Activated T-helper 2 cell treated with anti-CD3 and anti-CD28 coated beads, Interferon-gamma antibody, Interleukin-2, Interleukin-4, amounts not matched to agents 10 μg/mL and 5 μg/mL and 100 μg/mL, durations not matched to agents 14 hours and 24 hours and 36 hours (primary cell): ENCODE measurements at regions not wholly inside any gene's neighbourhood (a gene's known extent, or its start where the extent isn't known, plus 50 kb on each side); places are given as distances from the start of the nearest gene placed in this dataset.

Experiments used
- DNase-seq: peaks from one replicate; pipeline ENCODE4 v3.0.0; 2021; ENCODE audit warnings: low spot score
- H3K27ac Mint-ChIP-seq: one replicate; pipeline ENCODE4 v1.8.0; 2021; ENCODE audit warnings: mixed read lengths
- H3K27me3 Mint-ChIP-seq: one replicate; pipeline ENCODE4 v1.8.0; 2021; ENCODE audit warnings: low read depth, mixed read lengths
- H3K36me3 Mint-ChIP-seq: one replicate; pipeline ENCODE4 v1.8.0; 2021; ENCODE audit warnings: low read depth, mixed read lengths
- H3K4me1 Mint-ChIP-seq: one replicate; pipeline ENCODE4 v1.8.0; 2021; ENCODE audit warnings: low read depth, mixed read lengths
- H3K4me3 Mint-ChIP-seq: one replicate; pipeline ENCODE4 v1.8.0; 2021; ENCODE audit warnings: low read depth, mild to moderate bottlenecking, moderate library complexity, mixed read lengths
- H3K9me3 Mint-ChIP-seq: one replicate; pipeline ENCODE4 v1.8.0; 2021; ENCODE audit warnings: mixed read lengths
- intact Hi-C: fragments of 100-400 bp; cut with micrococcal nuclease; formaldehyde crosslinking; loops from one replicate; pipeline ENCODE4 v1.15.1; 2023

DNA sequence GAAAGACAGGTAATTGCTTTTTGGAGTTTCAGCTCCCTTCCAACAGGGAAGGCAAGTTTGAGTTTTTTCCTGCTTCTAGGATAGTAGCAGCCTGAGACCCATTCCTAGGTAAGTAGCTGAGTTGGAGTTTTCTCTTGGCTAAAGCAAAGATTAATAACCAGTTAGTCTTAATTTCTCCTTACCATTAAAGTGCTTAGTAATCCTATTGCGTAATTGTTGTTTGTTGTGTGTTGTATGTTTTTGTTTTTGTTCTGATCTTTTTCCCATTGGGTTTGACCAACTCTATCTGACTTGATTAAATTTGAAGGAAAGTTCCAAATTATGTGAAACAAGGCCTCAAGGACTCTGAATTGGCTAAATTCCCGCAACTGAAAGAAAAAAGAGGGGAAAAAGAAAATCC, 83.5 kb downstream of the TBX22 start:
- Mint-ChIP-seq H3K4me1 (no peaks in the 10 kb centered on the region), H3K4me3 (no peak overlapping the region), H3K27me3 (no peaks in the 10 kb centered on the region), H3K27ac (no peak overlapping the region), H3K36me3 (no peaks in the 10 kb centered on the region), H3K9me3 (no peaks in the 10 kb centered on the region)
- intact Hi-C loops = no loop called here
- DNase-seq = no peak

DNA sequence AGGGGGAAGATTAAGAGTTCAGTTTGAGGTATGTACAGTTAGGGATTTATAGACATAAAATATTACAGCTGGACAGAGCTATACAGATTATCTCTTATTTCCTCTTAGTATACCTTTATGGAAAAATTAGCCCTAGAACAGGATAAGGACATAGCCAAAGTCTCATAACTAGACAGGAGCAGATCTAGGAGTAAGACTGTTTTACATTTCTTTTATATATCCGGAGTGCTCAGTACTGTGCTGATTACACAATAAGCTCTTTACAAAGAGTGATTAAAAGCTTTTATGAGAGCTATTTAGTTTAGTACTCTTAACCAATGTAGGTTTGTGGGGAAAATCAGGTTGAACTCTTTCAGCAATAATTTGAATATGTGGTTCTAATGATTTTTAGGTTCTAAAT, 105.8 kb downstream of the TBX22 start:
- no peak overlapping the region for H3K4me3 Mint-ChIP-seq

DNA sequence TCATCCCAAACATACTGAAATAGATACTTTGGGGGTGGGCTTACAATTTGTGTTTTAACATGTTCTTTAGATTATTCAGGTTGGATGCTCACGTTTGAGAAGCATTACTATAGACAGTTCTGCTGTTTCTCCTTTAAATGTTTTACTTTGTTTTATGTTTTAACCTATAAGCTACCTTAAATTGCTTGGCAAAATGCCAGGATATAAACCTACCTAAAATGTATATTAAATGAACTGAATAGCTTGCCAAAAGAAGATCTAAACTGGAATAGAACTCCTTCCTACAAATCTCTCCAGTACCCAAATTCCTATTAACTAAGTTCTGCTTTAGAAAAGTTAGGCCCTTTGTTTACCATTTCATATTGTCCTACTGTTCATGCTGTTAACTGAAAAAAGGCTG, 124.4 kb downstream of the TBX22 start:
- Mint-ChIP-seq H3K36me3 (no peaks in the 10 kb centered on the region), H3K9me3 (peaks cover 5% of the 10 kb centered on the region), H3K27me3 (no peaks in the 10 kb centered on the region), H3K4me3 (no peak overlapping the region), H3K4me1 (no peaks in the 10 kb centered on the region), H3K27ac (no peak overlapping the region)
- DNase-seq = no peak
- intact Hi-C loops = no loop called here

More for the DNA sequence above, 105.8 kb downstream of the TBX22 start:
- no peaks in the 10 kb centered on the region for H3K9me3 Mint-ChIP-seq
- no peak overlapping the region for H3K27ac Mint-ChIP-seq
- intact Hi-C loops = no loop called here
- DNase-seq = no peak
- no peaks in the 10 kb centered on the region for H3K4me1 Mint-ChIP-seq
- no peaks in the 10 kb centered on the region for H3K36me3 Mint-ChIP-seq
- no peaks in the 10 kb centered on the region for H3K27me3 Mint-ChIP-seq

DNA sequence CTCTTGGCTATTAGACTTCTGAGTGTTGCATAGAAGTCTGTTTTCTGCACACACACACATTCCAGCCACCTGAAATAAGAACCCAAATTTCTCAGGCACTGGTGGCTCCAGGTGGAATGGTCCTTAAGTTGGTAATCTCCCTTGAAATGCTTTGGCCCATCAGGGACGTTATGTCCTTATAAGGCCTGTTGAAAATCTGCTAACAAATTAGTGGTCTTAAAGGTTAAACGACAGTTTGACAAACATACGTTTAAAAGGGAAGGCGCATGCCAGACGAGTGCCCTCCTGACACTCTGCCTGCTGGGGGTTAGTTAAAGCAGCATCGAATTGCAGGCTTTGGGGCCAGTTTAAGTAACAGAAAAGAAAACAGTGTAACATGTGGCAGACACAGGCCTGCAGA, 125.0 kb downstream of the TBX22 start:
- H3K27ac Mint-ChIP-seq = no peak overlapping the region
- no peak overlapping the region for H3K4me3 Mint-ChIP-seq
- peaks cover 4% of the 10 kb centered on the region for H3K9me3 Mint-ChIP-seq
- H3K4me1 Mint-ChIP-seq = no peaks in the 10 kb centered on the region
- intact Hi-C loops = no loop called here
- no peaks in the 10 kb centered on the region for H3K27me3 Mint-ChIP-seq
- H3K36me3 Mint-ChIP-seq = no peaks in the 10 kb centered on the region
- DNase-seq = no peak

DNA sequence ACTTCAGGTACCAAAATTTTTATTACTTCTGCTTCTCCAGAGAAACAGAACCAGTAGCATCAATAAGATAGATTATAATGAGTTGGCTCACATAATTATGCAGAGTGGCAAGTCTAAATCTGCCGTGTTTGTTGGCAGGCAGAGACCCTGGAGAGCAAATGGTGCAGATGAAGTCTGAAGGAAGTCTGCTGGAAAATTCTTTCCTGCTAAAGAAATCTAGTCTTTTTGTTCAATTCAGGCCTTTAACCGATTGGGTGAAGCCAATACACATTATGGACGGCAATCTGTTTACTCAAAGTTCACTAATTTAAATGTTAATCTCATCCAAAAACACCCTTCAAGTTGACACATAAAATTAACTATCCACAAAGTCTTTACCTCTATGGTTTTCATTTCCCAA, 156.0 kb downstream of the TBX22 start:
- no peaks in the 10 kb centered on the region for H3K27me3 Mint-ChIP-seq
- peaks cover 8% of the 10 kb centered on the region for H3K9me3 Mint-ChIP-seq
- H3K36me3 Mint-ChIP-seq = no peaks in the 10 kb centered on the region
- no peak overlapping the region for H3K4me3 Mint-ChIP-seq
- DNase-seq = no peak
- no peak overlapping the region for H3K27ac Mint-ChIP-seq
- intact Hi-C loops = no loop called here
- no peaks in the 10 kb centered on the region for H3K4me1 Mint-ChIP-seq

DNA sequence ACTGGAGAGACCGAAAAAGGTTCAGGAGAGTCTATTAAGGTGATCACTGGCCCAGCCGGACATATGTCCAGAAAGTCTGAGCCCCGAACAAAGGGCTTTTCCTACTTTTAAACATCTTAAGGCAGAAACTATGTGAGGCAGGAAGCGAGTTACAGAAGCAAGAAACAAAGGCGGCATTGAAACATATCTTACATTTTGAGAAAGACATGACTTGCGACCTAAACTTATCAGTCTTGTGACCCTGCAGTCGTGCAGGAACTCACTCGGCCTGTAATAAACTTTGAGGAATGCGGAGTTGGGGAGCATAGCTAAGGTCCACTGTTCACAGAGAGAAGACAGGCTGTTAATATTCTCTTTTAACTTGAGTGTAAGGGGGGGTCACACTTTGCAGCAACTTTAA, 158.7 kb downstream of the TBX22 start:
- no peaks in the 10 kb centered on the region for H3K4me1 Mint-ChIP-seq
- no peak for DNase-seq
- intact Hi-C loops = no loop called here
- H3K36me3 Mint-ChIP-seq = no peaks in the 10 kb centered on the region
- H3K4me3 Mint-ChIP-seq = no peak overlapping the region
- no peak overlapping the region for H3K27ac Mint-ChIP-seq
- peaks cover 2% of the 10 kb centered on the region for H3K9me3 Mint-ChIP-seq
- no peaks in the 10 kb centered on the region for H3K27me3 Mint-ChIP-seq

DNA sequence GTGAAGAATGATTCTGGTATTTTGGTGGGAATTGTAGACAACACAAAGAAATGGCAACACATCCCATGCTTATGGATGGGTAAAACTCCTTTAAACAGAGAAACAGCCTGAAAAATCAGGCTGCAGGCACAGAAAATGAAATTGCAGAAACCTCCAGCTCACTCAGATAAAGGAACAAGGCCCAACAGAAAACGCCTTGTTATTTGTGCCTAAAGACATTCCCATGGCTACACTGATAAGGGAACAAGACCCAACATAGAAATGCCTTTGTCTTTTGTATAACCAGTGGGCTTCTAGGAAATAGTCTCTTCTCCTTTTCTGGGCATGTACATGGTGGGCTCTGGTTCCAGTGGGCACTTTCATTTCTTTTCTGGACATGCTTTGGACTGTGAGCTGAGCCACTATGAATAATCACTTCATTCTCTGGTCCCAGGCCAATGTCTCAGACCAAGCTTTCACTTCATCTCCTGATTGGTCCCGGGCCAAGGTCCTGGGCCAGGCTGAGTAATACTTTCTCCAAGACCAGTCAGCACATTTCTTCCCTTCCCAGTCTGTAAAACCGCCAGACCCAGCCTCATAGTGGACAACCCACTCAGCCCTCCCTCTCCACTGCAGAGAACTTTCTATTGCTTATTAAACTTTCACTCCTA, 160.5 kb downstream of the TBX22 start:
- DNase-seq = no peak
- H3K4me3 Mint-ChIP-seq = no peak overlapping the region
- no peaks in the 10 kb centered on the region for H3K27me3 Mint-ChIP-seq
- no peaks in the 10 kb centered on the region for H3K4me1 Mint-ChIP-seq
- no peaks in the 10 kb centered on the region for H3K36me3 Mint-ChIP-seq
- no peaks in the 10 kb centered on the region for H3K9me3 Mint-ChIP-seq
- no peak overlapping the region for H3K27ac Mint-ChIP-seq
- intact Hi-C loops = no loop called here

DNA sequence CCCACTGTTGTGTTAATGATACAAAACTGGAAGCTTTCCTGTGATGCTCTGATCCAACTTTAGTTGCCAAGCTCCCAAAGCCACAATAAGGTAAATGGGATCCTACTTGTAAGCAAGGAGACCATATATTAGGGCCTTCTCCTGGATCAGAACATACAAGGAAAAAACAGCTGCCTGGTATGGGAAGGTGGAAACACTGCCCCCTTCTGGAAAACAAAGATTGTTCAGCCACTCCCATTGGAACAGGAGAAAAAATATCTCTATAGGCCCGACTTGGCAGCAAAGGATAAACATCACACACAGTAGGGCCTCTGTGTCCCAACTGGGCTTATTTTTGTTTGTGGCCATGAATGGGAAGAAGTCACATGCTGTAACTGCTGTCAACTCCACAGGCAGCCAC, 166.5 kb downstream of the TBX22 start:
- Mint-ChIP-seq H3K4me1 (no peaks in the 10 kb centered on the region), H3K36me3 (no peaks in the 10 kb centered on the region), H3K9me3 (no peaks in the 10 kb centered on the region), H3K27ac (no peak overlapping the region), H3K4me3 (no peak overlapping the region), H3K27me3 (no peaks in the 10 kb centered on the region)
- intact Hi-C loops = no loop called here
- DNase-seq = no peak

DNA sequence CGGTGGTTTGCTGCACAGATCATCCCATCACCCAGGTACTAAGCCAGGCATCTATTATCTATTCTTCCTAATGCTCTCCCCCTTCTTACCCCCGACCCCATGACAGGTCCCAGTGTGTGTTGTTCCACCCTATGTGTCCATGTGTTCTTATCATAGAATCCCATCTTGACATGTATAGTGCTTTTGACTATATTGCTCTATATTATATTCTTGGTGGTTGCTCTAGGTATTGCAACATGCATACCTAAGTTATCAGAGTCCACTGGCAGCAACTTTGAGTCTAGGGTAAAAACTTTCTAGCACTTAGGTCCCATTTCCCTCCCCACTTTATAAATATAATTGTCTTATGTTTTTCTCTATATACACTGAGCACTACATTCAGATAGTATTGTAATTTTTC, 170.3 kb downstream of the TBX22 start:
- Mint-ChIP-seq H3K36me3 (no peaks in the 10 kb centered on the region), H3K27me3 (no peaks in the 10 kb centered on the region), H3K9me3 (peaks cover under 1% of the 10 kb centered on the region), H3K27ac (no peak overlapping the region), H3K4me1 (no peaks in the 10 kb centered on the region), H3K4me3 (no peak overlapping the region)
- intact Hi-C loops = no loop called here
- no peak for DNase-seq

DNA sequence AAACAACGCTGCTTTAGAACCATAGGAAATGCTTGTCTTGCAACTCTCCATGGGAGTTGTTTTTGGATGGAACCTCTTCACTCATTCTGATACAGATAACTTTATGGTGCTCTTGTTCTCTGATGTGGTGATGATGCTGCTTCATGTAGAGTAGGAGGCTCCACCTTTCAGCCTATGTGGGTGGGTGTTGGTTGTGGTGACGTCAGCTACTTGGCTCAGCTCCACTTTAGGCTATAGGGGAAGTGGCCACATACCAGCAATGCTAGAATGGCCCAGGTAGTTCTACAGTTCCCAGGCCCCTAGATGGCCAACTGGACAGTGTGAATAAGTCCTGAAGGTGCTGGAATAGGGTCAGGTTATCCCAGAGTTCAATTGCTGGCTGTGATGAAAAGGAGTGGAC, 192.1 kb downstream of the TBX22 start:
- H3K9me3 Mint-ChIP-seq = peaks cover 9% of the 10 kb centered on the region
- no peaks in the 10 kb centered on the region for H3K4me1 Mint-ChIP-seq
- H3K36me3 Mint-ChIP-seq = no peaks in the 10 kb centered on the region
- intact Hi-C loops = no loop called here
- no peak overlapping the region for H3K27ac Mint-ChIP-seq
- H3K27me3 Mint-ChIP-seq = no peaks in the 10 kb centered on the region
- no peak overlapping the region for H3K4me3 Mint-ChIP-seq
- DNase-seq = no peak

DNA sequence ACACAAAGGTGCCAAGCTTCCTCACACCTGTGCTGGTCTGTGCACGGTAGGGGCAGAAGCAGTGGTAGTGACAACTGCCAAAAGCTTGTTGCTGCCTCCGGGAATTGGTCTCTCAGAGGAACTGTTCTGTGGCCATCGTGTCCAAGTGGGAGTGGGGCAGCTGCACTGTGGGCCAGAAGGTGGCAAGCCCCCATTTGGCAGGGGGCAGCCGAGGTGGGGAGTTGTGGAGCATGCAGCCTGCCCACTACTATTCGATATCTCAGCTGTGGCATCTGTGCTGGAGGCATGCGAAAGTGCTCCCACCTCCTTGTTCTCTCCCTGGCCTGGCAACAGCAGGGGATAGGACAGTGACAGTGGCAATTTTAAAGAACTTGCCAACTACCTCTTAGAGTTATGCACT, 192.8 kb downstream of the TBX22 start:
- no peak for DNase-seq
- no peak overlapping the region for H3K4me3 Mint-ChIP-seq
- intact Hi-C loops = no loop called here
- no peaks in the 10 kb centered on the region for H3K36me3 Mint-ChIP-seq
- H3K27ac Mint-ChIP-seq = no peak overlapping the region
- no peaks in the 10 kb centered on the region for H3K4me1 Mint-ChIP-seq
- peaks cover 7% of the 10 kb centered on the region for H3K9me3 Mint-ChIP-seq
- no peaks in the 10 kb centered on the region for H3K27me3 Mint-ChIP-seq

DNA sequence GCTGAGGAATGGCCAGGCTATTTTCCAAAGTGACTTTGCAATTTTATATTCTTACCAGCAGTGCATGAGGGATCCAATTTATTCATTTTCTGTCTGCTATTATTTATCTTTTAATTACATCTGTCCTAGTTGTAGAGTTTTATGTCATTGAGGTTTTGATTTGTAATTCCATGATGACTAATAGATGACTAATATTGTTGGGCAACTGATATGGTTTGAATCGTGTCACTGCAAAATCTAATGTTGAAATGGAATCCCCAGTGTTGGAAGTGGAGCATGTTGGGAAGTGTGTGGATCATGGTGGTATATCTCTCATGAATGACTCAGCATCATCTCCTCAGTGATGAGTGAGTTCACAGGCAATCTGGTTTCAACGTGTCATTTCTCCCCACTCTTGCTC, 201.5 kb downstream of the TBX22 start:
- no peak for DNase-seq
- Mint-ChIP-seq H3K27ac (no peak overlapping the region), H3K4me3 (no peak overlapping the region), H3K27me3 (no peaks in the 10 kb centered on the region), H3K9me3 (no peaks in the 10 kb centered on the region), H3K4me1 (no peaks in the 10 kb centered on the region), H3K36me3 (no peaks in the 10 kb centered on the region)
- intact Hi-C loops = no loop called here

DNA sequence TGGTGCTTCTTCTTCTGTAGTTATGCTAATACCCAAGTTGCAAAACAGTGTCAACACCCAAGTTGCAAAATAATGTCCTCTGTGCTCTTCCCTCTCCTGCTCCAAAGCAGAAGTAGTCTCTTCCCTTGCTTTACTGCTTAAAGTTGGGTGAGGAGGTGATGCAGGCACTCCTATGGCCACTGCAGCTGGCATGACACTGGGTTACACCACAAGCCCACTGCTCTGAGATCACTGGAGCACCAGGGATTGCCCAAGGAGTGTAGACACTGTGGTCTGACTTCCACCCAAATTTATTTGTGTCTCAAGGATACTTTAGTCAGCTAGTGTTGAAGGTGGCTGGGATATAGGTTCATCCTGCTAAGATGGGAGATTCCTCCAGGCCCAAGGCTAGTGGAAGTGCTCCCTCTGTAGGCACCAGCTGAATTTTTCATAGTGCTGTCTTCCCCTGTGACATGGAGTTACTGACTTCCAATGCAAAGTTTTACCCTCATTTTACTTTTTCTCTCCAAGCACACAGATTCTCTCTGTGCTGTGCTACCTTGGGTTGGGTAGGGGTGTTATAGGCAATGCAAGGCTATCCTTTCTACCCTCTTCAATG, 196.2 kb upstream of the TENT5D start:
- Mint-ChIP-seq H3K36me3 (no peaks in the 10 kb centered on the region), H3K27ac (no peak overlapping the region), H3K4me3 (no peak overlapping the region), H3K27me3 (no peaks in the 10 kb centered on the region), H3K9me3 (no peaks in the 10 kb centered on the region), H3K4me1 (no peaks in the 10 kb centered on the region)
- DNase-seq = no peak
- intact Hi-C loops = no loop called here

DNA sequence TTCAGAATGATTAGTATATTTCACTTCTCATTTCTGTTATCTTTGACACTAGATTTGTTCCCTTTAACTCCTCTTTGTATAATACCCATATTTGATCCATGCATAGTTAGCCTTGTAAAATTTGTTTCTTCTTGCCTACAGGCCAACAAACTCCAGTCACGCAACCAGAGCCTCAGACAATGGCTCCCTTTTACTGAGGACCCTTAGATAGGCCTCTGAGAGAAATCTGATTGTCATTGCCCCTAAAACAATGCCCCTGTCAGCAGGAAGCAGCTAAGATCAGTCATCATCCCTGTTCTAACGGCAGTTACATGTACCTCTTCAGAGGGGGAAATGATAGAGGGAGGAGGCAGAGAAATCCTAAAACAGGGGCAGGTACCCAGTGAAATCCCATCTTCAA, 190.6 kb upstream of the TENT5D start:
- H3K9me3 Mint-ChIP-seq = no peaks in the 10 kb centered on the region
- H3K4me3 Mint-ChIP-seq = no peak overlapping the region
- no peaks in the 10 kb centered on the region for H3K27me3 Mint-ChIP-seq
- no peaks in the 10 kb centered on the region for H3K4me1 Mint-ChIP-seq
- DNase-seq = no peak
- intact Hi-C loops = no loop called here
- H3K36me3 Mint-ChIP-seq = no peaks in the 10 kb centered on the region
- no peak overlapping the region for H3K27ac Mint-ChIP-seq
